IMR-90 (cell line): ENCODE measurements at regions not wholly inside any gene's neighbourhood (a gene's known extent, or its start where the extent isn't known, plus 50 kb on each side); places are given as distances from the start of the nearest gene placed in this dataset.

ENCODE experiments used
- ATAC-seq: fragments of 200-7000 bp; cut with Tn5 transposase; 2 replicates; pipeline ENCODE4 v1.9.1; 2020; ENCODE audit warnings: low read depth, mild to moderate bottlenecking, moderate library complexity
- BruUV-seq: library from RNA; stranded (reverse); fragments of 400-500 nt; replicated peaks from 2 replicates; lab custom pipeline; 2021; lab: Mats Ljungman, UMichigan
- CTCF ChIA-PET: fragments of 300-600 bp; formaldehyde crosslinking; extraction: SDS; loops from one replicate; lab custom pipeline; 2021; ENCODE audit warnings: antibody characterized with exemption; lab: Yijun Ruan, JAX
- POLR2A ChIA-PET: fragments of 300-600 bp; sonication (Branson Sonifier 250); formaldehyde crosslinking; loops from one replicate; lab custom pipeline; 2022; ENCODE audit warnings: antibody characterized with exemption; ENCODE audit not compliant: unreplicated experiment; lab: Charles Lee
- DNase-seq: peaks from one replicate; pipeline ENCODE4 v3.0.0; 2013
- H2AFZ ChIP-seq: replicated peaks from 2 replicates; pipeline ENCODE3; 2013; ENCODE audit warnings: low read length, mild to moderate bottlenecking; ENCODE audit not compliant: poor library complexity
- H2AK5ac ChIP-seq: 2 replicates; pipeline ENCODE4 v1.6.1; 2013; ENCODE audit warnings: low read depth, low read length, inconsistent platforms
- H2AK9ac ChIP-seq: replicated peaks from 2 replicates; pipeline ENCODE3; 2013; ENCODE audit warnings: mild to moderate bottlenecking, low read depth, low read length, moderate library complexity; ENCODE audit not compliant: poor library complexity
- H2BK120ac ChIP-seq: 2 replicates; pipeline ENCODE4 v1.6.1; 2013; ENCODE audit warnings: low read depth, low read length, inconsistent platforms
- H2BK15ac ChIP-seq: 3 replicates; pipeline ENCODE4 v1.6.1; 2013; ENCODE audit warnings: low read depth, low read length, inconsistent platforms
- H2BK20ac ChIP-seq: 2 replicates; pipeline ENCODE4 v1.6.1; 2013; ENCODE audit warnings: low read depth, mild to moderate bottlenecking, inconsistent platforms, low read length, moderate library complexity
- H2BK5ac ChIP-seq: 2 replicates; pipeline ENCODE4 v1.6.1; 2013; ENCODE audit warnings: mild to moderate bottlenecking, low read depth, low read length, inconsistent platforms; ENCODE audit not compliant: poor library complexity, severe bottlenecking
- H3K14ac ChIP-seq: replicated peaks from 2 replicates; pipeline ENCODE4 v1.6.1; 2013; ENCODE audit warnings: low read depth, low read length, inconsistent platforms
- H3K18ac ChIP-seq: 2 replicates; pipeline ENCODE4 v1.6.1; 2013; ENCODE audit warnings: low read depth, low read length, control low read depth
- H3K23ac ChIP-seq: 2 replicates; pipeline ENCODE4 v1.6.1; 2013; ENCODE audit warnings: low read depth, low read length, inconsistent platforms
- H3K27ac ChIP-seq: 2 replicates; pipeline ENCODE4 v1.5.1; 2013; ENCODE audit warnings: mild to moderate bottlenecking, control low read depth, low read length; ENCODE audit not compliant: insufficient read depth
- H3K27me3 ChIP-seq: 2 replicates; pipeline ENCODE4 v1.6.1; 2013; ENCODE audit warnings: low read length; ENCODE audit not compliant: control insufficient read depth, insufficient read depth
- H3K36me3 ChIP-seq: 2 replicates; pipeline ENCODE4 v1.6.1; 2013; ENCODE audit warnings: low read length, mixed read lengths; ENCODE audit not compliant: control insufficient read depth, insufficient read depth
- H3K4ac ChIP-seq: 2 replicates; pipeline ENCODE4 v1.6.1; 2013; ENCODE audit warnings: low read depth, low read length, inconsistent platforms
- H3K4me1 ChIP-seq: 2 replicates; pipeline ENCODE4 v1.6.1; 2013; ENCODE audit warnings: low read length, mixed read lengths; ENCODE audit not compliant: control insufficient read depth, insufficient read depth
- H3K4me2 ChIP-seq: 2 replicates; pipeline ENCODE4 v1.6.1; 2013; ENCODE audit warnings: low read depth, mild to moderate bottlenecking, control low read depth, low read length, moderate library complexity
- H3K4me3 ChIP-seq: 2 replicates; pipeline ENCODE4 v1.5.1; 2013; ENCODE audit warnings: low read depth, mild to moderate bottlenecking, control low read depth, low read length, moderate library complexity; ENCODE audit not compliant: insufficient read depth
- H3K56ac ChIP-seq: 2 replicates; pipeline ENCODE4 v1.6.1; 2013; ENCODE audit warnings: low read length, inconsistent platforms; ENCODE audit not compliant: insufficient read depth; ENCODE audit errors: extremely low read depth
- H3K79me1 ChIP-seq, 2 experiments: 2 replicates each; pipeline ENCODE4 v1.6.1; 2013; ENCODE audit warnings: low read length in 2 of 2, inconsistent platforms in 1 of 2, low read depth in 1 of 2
- H3K9ac ChIP-seq: 2 replicates; pipeline ENCODE4 v1.6.1; 2013; ENCODE audit warnings: low read depth, low read length, control low read depth
- H3K9me1 ChIP-seq: 2 replicates; pipeline ENCODE4 v1.6.1; 2013; ENCODE audit warnings: low read length, inconsistent platforms; ENCODE audit not compliant: insufficient read depth
- H3K9me3 ChIP-seq: 2 replicates; pipeline ENCODE4 v1.6.1; 2013; ENCODE audit warnings: low read length; ENCODE audit not compliant: control insufficient read depth, insufficient read depth
- H4K20me1 ChIP-seq: 2 replicates; pipeline ENCODE4 v1.6.1; 2013; ENCODE audit warnings: low read length, inconsistent platforms; ENCODE audit not compliant: insufficient read depth
- H4K5ac ChIP-seq: 2 replicates; pipeline ENCODE4 v1.6.1; 2013; ENCODE audit warnings: mild to moderate bottlenecking, low read depth, low read length, control low read depth
- H4K8ac ChIP-seq, 2 experiments: 2 replicates each; pipeline ENCODE4 v1.6.1; 2013; ENCODE audit warnings: low read depth in 2 of 2, low read length in 2 of 2, control low read depth in 1 of 2, inconsistent platforms in 1 of 2
- H4K91ac ChIP-seq: 2 replicates; pipeline ENCODE4 v1.6.1; 2013; ENCODE audit warnings: low read depth, low read length, inconsistent platforms; ENCODE audit not compliant: insufficient read depth
- BHLHE40 ChIP-seq: fragments of 150-350 bp; IDR thresholded peaks from 2 replicates; pipeline ENCODE4 v1.6.1; 2016; ENCODE audit warnings: mild to moderate bottlenecking, low read depth, low read length
- CEBPB ChIP-seq: IDR thresholded peaks from 2 replicates; pipeline ENCODE4 v1.6.1; 2012; ENCODE audit warnings: low read depth, low read length, improper control_type of control experiment
- CHD1 ChIP-seq: IDR thresholded peaks from 2 replicates; pipeline ENCODE4 v1.6.1; 2012; ENCODE audit warnings: low read depth, low read length, improper control_type of control experiment
- CTCF ChIP-seq: conservative IDR thresholded peaks from 2 replicates; pipeline ENCODE4 v1.5.1; 2012; ENCODE audit warnings: mild to moderate bottlenecking, low read depth, low read length, improper control_type of control experiment
- ELK1 ChIP-seq: fragments of 150-350 bp; IDR thresholded peaks from 2 replicates; pipeline ENCODE4 v1.6.1; 2016; ENCODE audit warnings: low read depth, mild to moderate bottlenecking, low read length, moderate library complexity, borderline replicate concordance
- FOS ChIP-seq: fragments of 150-350 bp; IDR thresholded peaks from 2 replicates; pipeline ENCODE4 v1.6.1; 2016; ENCODE audit warnings: low read depth, low read length
- MAFK ChIP-seq: IDR thresholded peaks from 2 replicates; pipeline ENCODE4 v1.6.1; 2012; ENCODE audit warnings: low read depth, low read length, improper control_type of control experiment
- NFE2L2 ChIP-seq: fragments of 150-350 bp; IDR thresholded peaks from 2 replicates; pipeline ENCODE4 v1.6.1; 2016; ENCODE audit warnings: low read depth, mild to moderate bottlenecking, low read length
- RAD21 ChIP-seq: IDR thresholded peaks from 2 replicates; pipeline ENCODE4 v1.6.1; 2012; ENCODE audit warnings: low read length, improper control_type of control experiment
- RCOR1 ChIP-seq: IDR thresholded peaks from 2 replicates; pipeline ENCODE4 v1.6.1; 2012; ENCODE audit warnings: mild to moderate bottlenecking, low read length, improper control_type of control experiment; ENCODE audit not compliant: insufficient replicate concordance
- SMC3 ChIP-seq: fragments of 150-350 bp; IDR thresholded peaks from 2 replicates; pipeline ENCODE4 v1.6.1; 2016; ENCODE audit warnings: low read depth, mild to moderate bottlenecking, antibody characterized with exemption, low read length, moderate library complexity
- WGBS, 2 experiments: methylation state at CpG; one replicate each; pipeline versions ENCODE4 v1.1.5 to v1.1.7; 2013; ENCODE audit warnings: missing lambda C conversion rate in 2 of 2; ENCODE audit not compliant: insufficient read length in 1 of 2; ENCODE audit errors: extremely low coverage in 2 of 2; 5-methylcytosine and 5-hydroxymethylcytosine counted together
- dilution Hi-C: fragments of 300-500 bp; cut with HindIII; formaldehyde crosslinking; loops from one replicate; pipeline ENCODE4 v1.14.3; 2018; ENCODE audit warnings: low sequenced_read_pairs; ENCODE audit not compliant: unreplicated experiment
- in situ Hi-C: fragments of 300-500 bp; cut with MboI; formaldehyde crosslinking; loops from 3 replicates; pipeline ENCODE4 v1.14.3; 2019; ENCODE audit warnings: low sequenced_read_pairs, inconsistent platforms, mixed read lengths
- intact Hi-C: fragments of 100-400 bp; cut with micrococcal nuclease; formaldehyde crosslinking; loops from 2 replicates; pipeline ENCODE4 v1.10.0; 2022
- TF ChIP-seq, protein P1 (sequence below): fragments of 150-350 bp; IDR thresholded peaks from 2 replicates; pipeline ENCODE4 v1.6.1; 2017; ENCODE audit warnings: mild to moderate bottlenecking, antibody characterized with exemption, low read length, low read depth

- DNase-seq = no peak
- in situ Hi-C loops (no loop called here), intact Hi-C loops (no loop called here), dilution Hi-C loops (no loop called here)
- H3K18ac ChIP-seq = no peak overlapping the region
- no peak overlapping the region for H2BK20ac ChIP-seq
- CTCF ChIA-PET = no interaction called here
- no peak overlapping the region for H3K9ac ChIP-seq
- no peak overlapping the region for H3K14ac ChIP-seq
- H3K4me2 ChIP-seq = no peak overlapping the region
- H4K5ac ChIP-seq = no peak overlapping the region
- H3K4ac ChIP-seq = no peak overlapping the region
- H4K8ac ChIP-seq = no peak overlapping the region
- H2AK9ac ChIP-seq = no peak overlapping the region
- POLR2A ChIA-PET = no interaction called here
- H3K4me3 ChIP-seq = no peak overlapping the region
- H3K79me1 ChIP-seq = no peaks in the 10 kb centered on the region
- no peaks in the 10 kb centered on the region for H3K36me3 ChIP-seq
- H2BK15ac ChIP-seq = no peak overlapping the region
- no peak overlapping the region for H2BK120ac ChIP-seq
- H3K4me1 ChIP-seq = 0 out of 2 replicates have a peak, but pooled peaks cover 1% of the 10 kb centered on the region
- H3K9me1 ChIP-seq = no peaks in the 10 kb centered on the region
- no peak overlapping the region for H3K56ac ChIP-seq
- no CpG with 5 or more reads among the region's 3 CpGs for WGBS, 2 experiments
- H3K23ac ChIP-seq = no peak overlapping the region
- no peak for TF ChIP-seq BHLHE40
- no peak for TF ChIP-seq RAD21
- TF ChIP-seq RCOR1 = no peak
- TF ChIP-seq NFE2L2 = no peak
- no peak for TF ChIP-seq CEBPB
- TF ChIP-seq CHD1 = no peak
- no peak for TF ChIP-seq ELK1
- TF ChIP-seq FOS = no peak
- no peak for TF ChIP-seq CTCF
- TF ChIP-seq SMC3 = no peak
- TF ChIP-seq, protein P1, sequence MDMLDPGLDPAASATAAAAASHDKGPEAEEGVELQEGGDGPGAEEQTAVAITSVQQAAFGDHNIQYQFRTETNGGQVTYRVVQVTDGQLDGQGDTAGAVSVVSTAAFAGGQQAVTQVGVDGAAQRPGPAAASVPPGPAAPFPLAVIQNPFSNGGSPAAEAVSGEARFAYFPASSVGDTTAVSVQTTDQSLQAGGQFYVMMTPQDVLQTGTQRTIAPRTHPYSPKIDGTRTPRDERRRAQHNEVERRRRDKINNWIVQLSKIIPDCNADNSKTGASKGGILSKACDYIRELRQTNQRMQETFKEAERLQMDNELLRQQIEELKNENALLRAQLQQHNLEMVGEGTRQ = no peak
- TF ChIP-seq MAFK = no peak
- no peak overlapping the region for H3K27ac ChIP-seq
- H4K20me1 ChIP-seq = no peaks in the 10 kb centered on the region
- no peak overlapping the region for H4K91ac ChIP-seq
- H3K27me3 ChIP-seq = no peaks in the 10 kb centered on the region; the same call in 1 of the 2 replicates
- H2AK5ac ChIP-seq = no peak overlapping the region
- ATAC-seq = no peak
- no peak overlapping the region for H2BK5ac ChIP-seq
- H2AFZ ChIP-seq = peak overlapping the region; percentile 43
- BruUV-seq = no TSS peak
- peaks cover under 1% of the 10 kb centered on the region; the same call in 1 of the 2 replicates for H3K9me3 ChIP-seq
Measured at GRCh38 chr20:47421076-47421475, 64.6 kb upstream of the ZMYND8 start.
